AG04449 (cell line): ENCODE measurements at regions not wholly inside any gene's neighbourhood (a gene's known extent, or its start where the extent isn't known, plus 50 kb on each side); places are given as distances from the start of the nearest gene placed in this dataset.

Experiments
- CTCF ChIA-PET: fragments of 350-600 bp; formaldehyde crosslinking; extraction: SDS; loops from one replicate; lab custom pipeline; 2021; ENCODE audit warnings: antibody characterized with exemption; lab: Yijun Ruan, JAX
- POLR2A ChIA-PET: fragments of 400-600, 350-600 bp; formaldehyde crosslinking; extraction: SDS; loops from one replicate; lab custom pipeline; 2020; ENCODE audit warnings: antibody characterized with exemption, inconsistent platforms; lab: Yijun Ruan, JAX
- DNase-seq: peaks from one replicate; pipeline ENCODE4 v3.0.0-alpha.2; 2010; ENCODE audit warnings: low read depth, low spot score
- H3K4me3 ChIP-seq: 2 replicates; pipeline ENCODE4 v1.5.1; 2011; ENCODE audit warnings: low read depth, mild to moderate bottlenecking, control low read depth, low read length
- TF ChIP-seq, protein P1 (sequence below): IDR thresholded peaks from one replicate; pipeline ENCODE4 v1.5.1; 2011; ENCODE audit warnings: mild to moderate bottlenecking, moderate library complexity, low read length, control low read depth, inconsistent platforms; ENCODE audit not compliant: insufficient read depth; ENCODE audit errors: missing control alignments

DNA sequence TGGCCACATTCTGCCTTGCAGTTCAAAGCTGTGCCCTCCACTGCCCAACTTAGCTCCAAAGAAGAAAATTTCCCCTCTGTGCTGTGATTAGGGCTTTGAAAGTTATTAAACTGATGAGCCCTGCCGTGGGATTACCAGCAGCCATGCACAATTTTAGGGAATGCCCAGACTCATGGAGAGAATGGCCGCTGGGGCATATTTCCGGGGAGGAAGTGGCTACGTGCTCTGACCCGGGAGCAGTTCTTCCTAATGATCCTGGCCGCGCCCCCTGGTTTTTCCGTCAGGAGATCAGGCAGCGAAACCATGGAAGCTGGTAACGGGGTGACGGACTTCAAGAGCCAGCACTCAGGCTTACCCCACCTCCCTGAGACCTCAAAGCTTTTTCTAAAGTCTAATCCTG is 365.5 kb upstream of the PFKP start:
- CTCF ChIA-PET, result no interaction called here
- POLR2A ChIA-PET, result no interaction called here

DNA sequence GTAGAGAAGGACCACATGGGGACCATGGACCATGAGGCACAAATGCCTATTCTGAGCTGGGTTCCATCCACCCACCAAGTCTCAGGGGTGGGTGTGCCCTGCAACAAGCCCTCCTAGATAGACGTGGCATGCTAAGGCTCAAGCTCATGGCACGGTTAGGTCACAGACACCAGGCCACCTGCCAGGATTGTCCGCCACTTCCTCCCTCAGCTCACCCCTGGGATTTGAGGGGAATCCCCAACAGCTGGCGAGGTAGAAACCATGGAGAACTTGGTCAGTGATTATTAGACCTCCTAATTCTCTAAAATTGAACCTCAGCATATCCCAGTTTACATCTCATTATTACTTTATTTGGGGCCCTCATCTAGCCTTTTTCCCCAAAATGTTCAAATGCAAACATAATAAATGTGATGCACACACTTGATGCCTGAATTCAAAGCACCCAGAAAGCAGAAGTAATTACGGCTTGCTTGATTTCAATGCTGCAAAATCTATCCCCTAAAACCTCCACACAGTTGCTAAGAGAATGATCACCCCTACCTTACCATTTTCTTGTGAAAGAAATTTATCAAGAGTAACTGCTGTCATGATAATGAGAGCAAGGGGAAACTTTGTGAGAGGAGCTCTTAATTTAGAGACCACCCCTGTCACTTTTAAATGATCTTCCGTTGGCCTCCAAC is 366.6 kb upstream of the PFKP start:
- TF ChIP-seq, protein P1, sequence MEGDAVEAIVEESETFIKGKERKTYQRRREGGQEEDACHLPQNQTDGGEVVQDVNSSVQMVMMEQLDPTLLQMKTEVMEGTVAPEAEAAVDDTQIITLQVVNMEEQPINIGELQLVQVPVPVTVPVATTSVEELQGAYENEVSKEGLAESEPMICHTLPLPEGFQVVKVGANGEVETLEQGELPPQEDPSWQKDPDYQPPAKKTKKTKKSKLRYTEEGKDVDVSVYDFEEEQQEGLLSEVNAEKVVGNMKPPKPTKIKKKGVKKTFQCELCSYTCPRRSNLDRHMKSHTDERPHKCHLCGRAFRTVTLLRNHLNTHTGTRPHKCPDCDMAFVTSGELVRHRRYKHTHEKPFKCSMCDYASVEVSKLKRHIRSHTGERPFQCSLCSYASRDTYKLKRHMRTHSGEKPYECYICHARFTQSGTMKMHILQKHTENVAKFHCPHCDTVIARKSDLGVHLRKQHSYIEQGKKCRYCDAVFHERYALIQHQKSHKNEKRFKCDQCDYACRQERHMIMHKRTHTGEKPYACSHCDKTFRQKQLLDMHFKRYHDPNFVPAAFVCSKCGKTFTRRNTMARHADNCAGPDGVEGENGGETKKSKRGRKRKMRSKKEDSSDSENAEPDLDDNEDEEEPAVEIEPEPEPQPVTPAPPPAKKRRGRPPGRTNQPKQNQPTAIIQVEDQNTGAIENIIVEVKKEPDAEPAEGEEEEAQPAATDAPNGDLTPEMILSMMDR, result no peak
- ChIA-PET POLR2A (no interaction called here), CTCF (no interaction called here)

More for the DNA sequence above, 365.5 kb upstream of the PFKP start:
- no peak for DNase-seq
- no peak overlapping the region for H3K4me3 ChIP-seq
- TF ChIP-seq, protein P1, result no peak

DNA sequence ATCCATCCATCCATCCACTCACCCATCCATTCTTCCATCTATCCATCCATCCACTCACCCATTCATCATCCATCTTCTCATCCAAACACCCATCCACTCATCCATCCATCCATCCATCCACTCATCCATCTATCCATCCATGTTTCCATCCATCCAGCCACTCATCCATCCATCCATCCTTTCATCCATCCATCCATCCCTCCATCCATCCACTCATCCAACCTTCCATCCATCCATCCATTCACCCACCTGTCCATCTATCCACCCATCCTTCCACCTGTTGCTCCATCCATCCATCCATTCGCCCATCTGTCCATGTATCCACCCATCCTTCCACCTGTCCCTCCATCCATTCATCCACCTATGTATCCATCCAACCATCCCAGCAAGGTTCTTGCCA is 378.4 kb upstream of the PFKP start:
- TF ChIP-seq, protein P1, result no peak
- ChIA-PET CTCF (no interaction called here), POLR2A (no interaction called here)
- H3K4me3 ChIP-seq, result no peak overlapping the region
- DNase-seq, result no peak

More for the DNA sequence above, 366.6 kb upstream of the PFKP start:
- no peak overlapping the region for H3K4me3 ChIP-seq
- no peak for DNase-seq

DNA sequence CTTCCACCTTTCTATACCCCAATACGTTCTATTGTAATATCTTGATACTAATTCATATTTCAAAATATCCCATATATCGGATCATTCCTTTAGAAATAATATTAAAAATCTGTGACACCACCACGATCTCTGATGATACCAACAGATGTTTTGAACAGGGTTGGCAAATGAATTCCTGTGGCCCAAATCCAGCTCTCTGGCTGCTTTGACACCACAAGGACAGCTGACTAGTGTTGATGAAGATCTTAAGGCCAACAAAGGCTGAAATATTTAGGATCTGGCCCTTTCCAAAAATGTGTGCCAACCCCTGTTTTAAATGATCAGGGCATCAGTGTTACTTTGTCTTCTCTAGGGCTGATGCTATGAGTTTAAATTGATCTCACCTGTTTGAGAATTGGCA is 380.7 kb upstream of the PFKP start:
- no peak overlapping the region for H3K4me3 ChIP-seq
- DNase-seq, result no peak
- TF ChIP-seq, protein P1, result no peak
- ChIA-PET POLR2A (no interaction called here), CTCF (no interaction called here)

DNA sequence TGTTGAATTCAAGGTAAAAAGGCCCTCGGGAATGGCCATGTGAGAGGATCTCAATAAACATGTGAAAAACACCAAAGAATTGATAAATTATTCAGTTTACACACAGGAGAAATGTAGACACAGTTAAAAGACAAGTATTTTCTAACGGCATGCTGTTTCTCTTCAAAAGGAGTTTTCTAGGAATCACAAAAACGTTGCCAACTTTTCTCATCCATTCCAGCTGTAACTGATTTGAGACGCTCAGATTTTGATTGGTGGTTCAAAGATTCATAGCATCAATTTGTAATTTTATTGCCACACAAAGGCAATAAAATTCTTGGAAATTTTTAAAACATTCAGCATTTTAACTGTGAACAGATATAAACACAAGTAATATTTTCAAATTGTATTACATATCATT is 384.9 kb upstream of the PFKP start:
- H3K4me3 ChIP-seq, result no peak overlapping the region
- DNase-seq, result no peak
- ChIA-PET POLR2A (no interaction called here), CTCF (no interaction called here)
- TF ChIP-seq, protein P1, result no peak

DNA sequence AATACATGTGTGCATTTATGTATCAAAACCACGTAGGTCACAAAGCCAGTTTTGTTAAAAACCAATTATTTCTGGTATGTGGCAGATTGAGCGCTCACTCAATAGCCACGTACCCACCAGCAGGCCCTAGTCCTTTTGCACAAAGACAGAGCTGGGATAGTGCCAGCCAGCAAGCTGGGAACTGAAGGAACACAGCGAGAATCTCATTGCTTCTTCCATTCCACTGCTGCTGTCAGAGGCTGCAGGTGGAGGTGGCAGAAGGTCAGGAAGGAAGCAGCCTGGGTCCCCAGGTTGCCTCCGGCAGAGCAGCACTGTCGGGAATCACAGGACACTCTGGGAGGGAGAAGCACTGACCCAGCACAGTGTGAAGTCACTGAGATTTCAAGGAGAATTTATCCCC is 385.5 kb upstream of the PFKP start:
- TF ChIP-seq, protein P1, result no peak
- CTCF ChIA-PET, result no interaction called here
- POLR2A ChIA-PET, result no interaction called here
- no peak overlapping the region for H3K4me3 ChIP-seq
- DNase-seq, result no peak
